DND-41 (cell line): ENCODE measurements at regions not wholly inside any gene's neighbourhood (a gene's known extent, or its start where the extent isn't known, plus 50 kb on each side); places are given as distances from the start of the nearest gene placed in this dataset.

ENCODE experiments used
- ATAC-seq: fragments of 200-7000 bp; cut with Tn5 transposase; 3 replicates; pipeline ENCODE4 v1.9.1; 2021; ENCODE audit warnings: low read depth; ENCODE audit not compliant: insufficient read depth
- DNase-seq: peaks from one replicate; pipeline ENCODE4 v3.0.0-alpha.2; 2020
- H2AFZ ChIP-seq: 2 replicates; pipeline ENCODE4 v1.6.0; 2012; ENCODE audit warnings: low read depth, low read length
- H3K27ac ChIP-seq: 2 replicates; pipeline ENCODE4 v1.5.1; 2012; ENCODE audit warnings: low read length, inconsistent platforms
- H3K27me3 ChIP-seq: fragments of 200-600 bp; sonication (generic); 2 replicates; pipeline ENCODE4 v1.6.0; 2012; ENCODE audit warnings: low read length, mild to moderate bottlenecking, inconsistent platforms; ENCODE audit not compliant: insufficient read depth, poor library complexity
- H3K36me3 ChIP-seq: 2 replicates; pipeline ENCODE4 v1.5.1; 2012; ENCODE audit warnings: low read length, inconsistent platforms; ENCODE audit not compliant: insufficient read depth
- H3K4me1 ChIP-seq: 2 replicates; pipeline ENCODE4 v1.5.1; 2012; ENCODE audit warnings: mild to moderate bottlenecking, low read length; ENCODE audit not compliant: insufficient read depth
- H3K4me2 ChIP-seq: 2 replicates; pipeline ENCODE4 v1.6.0; 2012; ENCODE audit warnings: mild to moderate bottlenecking, moderate library complexity, low read length, inconsistent platforms; ENCODE audit not compliant: insufficient read depth
- H3K4me3 ChIP-seq, 2 experiments: fragments of 200-600 bp in 1 of 2; shearing (Covaris generic) in 1 of 2; 2 replicates each; pipeline ENCODE4 v1.5.1; 2012 to 2016; ENCODE audit warnings: inconsistent platforms in 2 of 2, low read length in 2 of 2, mild to moderate bottlenecking in 2 of 2, low read depth in 1 of 2, moderate library complexity in 1 of 2
- H3K79me2 ChIP-seq: 2 replicates; pipeline ENCODE4 v1.6.0; 2012; ENCODE audit warnings: low read length, inconsistent platforms; ENCODE audit not compliant: insufficient read depth
- H3K9ac ChIP-seq: 2 replicates; pipeline ENCODE4 v1.6.0; 2012; ENCODE audit warnings: low read depth, mild to moderate bottlenecking, inconsistent platforms, low read length, moderate library complexity
- H3K9me3 ChIP-seq: 2 replicates; pipeline ENCODE4 v1.5.1; 2012; ENCODE audit warnings: low read length, moderate library complexity, mild to moderate bottlenecking, inconsistent platforms; ENCODE audit not compliant: insufficient read depth, severe bottlenecking
- H4K20me1 ChIP-seq: 2 replicates; pipeline ENCODE4 v1.6.0; 2012; ENCODE audit warnings: low read length; ENCODE audit not compliant: insufficient read depth
- EZH2 ChIP-seq: IDR thresholded peaks from 3 replicates; pipeline ENCODE4 v1.6.1; 2012; ENCODE audit warnings: borderline replicate concordance, low read depth, mild to moderate bottlenecking, moderate library complexity, low read length, inconsistent platforms; ENCODE audit not compliant: severe bottlenecking
- TF ChIP-seq, protein P1 (sequence below): IDR thresholded peaks from 2 replicates; pipeline ENCODE4 v1.5.1; 2012; ENCODE audit warnings: borderline replicate concordance, low read length, moderate library complexity, mild to moderate bottlenecking; ENCODE audit not compliant: poor library complexity, severe bottlenecking; ENCODE audit errors: extremely low read depth

DNA sequence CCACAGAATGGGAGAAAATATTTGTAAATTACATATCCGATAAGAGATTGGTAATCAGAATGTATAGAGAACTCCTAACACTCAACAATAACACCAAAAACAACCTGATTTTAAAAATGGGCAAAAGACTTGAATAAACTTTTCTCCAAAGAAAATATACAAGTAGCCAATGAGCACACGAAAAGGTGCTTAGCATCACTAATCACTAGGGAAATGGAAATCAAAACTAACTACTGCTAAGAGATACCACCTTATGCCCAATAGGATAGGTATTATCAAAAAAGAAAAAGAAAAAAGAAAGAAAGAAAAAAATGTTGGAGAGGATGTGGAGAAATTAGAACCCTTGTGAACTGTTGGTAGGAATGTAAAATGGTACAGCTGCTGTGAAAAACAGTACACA lies 212.1 kb downstream of the TLR4 start:
- ATAC-seq (no peak), DNase-seq (no peak)
- Histone ChIP-seq H3K79me2 (no peaks in the 10 kb centered on the region), H2AFZ (no peak overlapping the region), H3K9me3 (no peaks in the 10 kb centered on the region), H3K9ac (no peak overlapping the region), H3K27me3 (no peaks in the 10 kb centered on the region), H3K4me1 (no peaks in the 10 kb centered on the region), H3K4me3 (no peak overlapping the region), H3K36me3 (no peaks in the 10 kb centered on the region), H3K27ac (no peak overlapping the region), H4K20me1 (no peaks in the 10 kb centered on the region), H3K4me2 (no peak overlapping the region)
- TF ChIP-seq EZH2 = no peak
- TF ChIP-seq, protein P1, sequence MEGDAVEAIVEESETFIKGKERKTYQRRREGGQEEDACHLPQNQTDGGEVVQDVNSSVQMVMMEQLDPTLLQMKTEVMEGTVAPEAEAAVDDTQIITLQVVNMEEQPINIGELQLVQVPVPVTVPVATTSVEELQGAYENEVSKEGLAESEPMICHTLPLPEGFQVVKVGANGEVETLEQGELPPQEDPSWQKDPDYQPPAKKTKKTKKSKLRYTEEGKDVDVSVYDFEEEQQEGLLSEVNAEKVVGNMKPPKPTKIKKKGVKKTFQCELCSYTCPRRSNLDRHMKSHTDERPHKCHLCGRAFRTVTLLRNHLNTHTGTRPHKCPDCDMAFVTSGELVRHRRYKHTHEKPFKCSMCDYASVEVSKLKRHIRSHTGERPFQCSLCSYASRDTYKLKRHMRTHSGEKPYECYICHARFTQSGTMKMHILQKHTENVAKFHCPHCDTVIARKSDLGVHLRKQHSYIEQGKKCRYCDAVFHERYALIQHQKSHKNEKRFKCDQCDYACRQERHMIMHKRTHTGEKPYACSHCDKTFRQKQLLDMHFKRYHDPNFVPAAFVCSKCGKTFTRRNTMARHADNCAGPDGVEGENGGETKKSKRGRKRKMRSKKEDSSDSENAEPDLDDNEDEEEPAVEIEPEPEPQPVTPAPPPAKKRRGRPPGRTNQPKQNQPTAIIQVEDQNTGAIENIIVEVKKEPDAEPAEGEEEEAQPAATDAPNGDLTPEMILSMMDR = no peak

DNA sequence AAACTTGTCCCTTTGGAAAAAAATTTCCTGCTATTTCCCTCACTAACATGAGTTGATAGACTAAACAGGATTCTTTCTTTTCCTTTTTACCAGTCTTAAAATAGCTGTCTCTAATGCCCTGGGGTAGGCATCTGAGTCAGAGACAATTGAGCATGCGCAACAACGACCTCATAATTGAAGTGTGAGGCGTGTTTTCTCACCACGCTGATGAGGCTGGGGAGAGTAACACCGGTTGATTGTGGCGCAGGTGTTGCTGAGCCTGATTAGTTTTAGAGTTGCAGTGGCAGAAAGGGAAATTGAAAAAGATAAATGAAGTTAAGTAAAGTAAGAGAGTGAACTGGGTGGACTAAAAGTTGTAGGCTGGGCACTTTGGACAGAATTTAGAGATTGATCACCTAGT lies 213.7 kb downstream of the TLR4 start:
- TF ChIP-seq EZH2 = no peak
- TF ChIP-seq, protein P1 = no peak
- no peaks in the 10 kb centered on the region for H3K4me1 ChIP-seq
- H3K36me3 ChIP-seq = no peaks in the 10 kb centered on the region

DNA sequence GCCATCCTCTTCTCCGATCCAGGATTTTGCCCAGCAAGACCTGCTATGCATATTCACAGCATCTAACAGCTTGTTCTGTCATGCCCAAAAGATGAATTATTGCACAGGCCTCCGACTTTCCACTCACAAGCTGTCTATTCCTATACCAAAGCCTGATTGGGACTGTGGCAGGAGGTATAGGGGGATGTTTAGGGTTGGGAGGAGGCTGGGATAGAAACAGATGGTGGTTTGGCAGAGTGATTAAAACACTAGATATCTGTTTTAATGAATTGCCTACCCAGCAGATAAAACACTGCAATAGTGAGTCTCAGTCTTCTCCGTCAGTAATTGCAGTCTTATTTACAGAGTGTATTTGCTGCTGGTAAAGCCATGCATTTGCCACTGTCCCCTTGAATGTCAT lies 215.3 kb downstream of the TLR4 start:
- ATAC-seq = no peak
- no peak overlapping the region for H2AFZ ChIP-seq
- H3K36me3 ChIP-seq = no peaks in the 10 kb centered on the region
- H3K27me3 ChIP-seq = no peaks in the 10 kb centered on the region
- H3K9me3 ChIP-seq = no peaks in the 10 kb centered on the region
- TF ChIP-seq, protein P1 = no peak
- no peak for TF ChIP-seq EZH2
- no peaks in the 10 kb centered on the region for H4K20me1 ChIP-seq
- H3K4me2 ChIP-seq = no peak overlapping the region
- no peaks in the 10 kb centered on the region for H3K4me1 ChIP-seq
- H3K27ac ChIP-seq = no peak overlapping the region
- no peak for DNase-seq
- no peak overlapping the region for H3K4me3 ChIP-seq
- H3K79me2 ChIP-seq = no peaks in the 10 kb centered on the region
- no peak overlapping the region for H3K9ac ChIP-seq

More for the DNA sequence above, 213.7 kb downstream of the TLR4 start:
- Histone ChIP-seq H3K4me2 (no peak overlapping the region), H3K27ac (no peak overlapping the region), H2AFZ (no peak overlapping the region), H3K9me3 (no peaks in the 10 kb centered on the region), H3K79me2 (no peaks in the 10 kb centered on the region), H4K20me1 (no peaks in the 10 kb centered on the region), H3K27me3 (no peaks in the 10 kb centered on the region), H3K9ac (no peak overlapping the region), H3K4me3 (no peak overlapping the region)
- DNase-seq (no peak), ATAC-seq (no peak)
